ENCODE measurements at regions not wholly inside any gene's neighbourhood (a gene's known extent, or its start where the extent isn't known, plus 50 kb on each side); places are given as distances from the start of the nearest gene placed in this dataset.

DNA sequence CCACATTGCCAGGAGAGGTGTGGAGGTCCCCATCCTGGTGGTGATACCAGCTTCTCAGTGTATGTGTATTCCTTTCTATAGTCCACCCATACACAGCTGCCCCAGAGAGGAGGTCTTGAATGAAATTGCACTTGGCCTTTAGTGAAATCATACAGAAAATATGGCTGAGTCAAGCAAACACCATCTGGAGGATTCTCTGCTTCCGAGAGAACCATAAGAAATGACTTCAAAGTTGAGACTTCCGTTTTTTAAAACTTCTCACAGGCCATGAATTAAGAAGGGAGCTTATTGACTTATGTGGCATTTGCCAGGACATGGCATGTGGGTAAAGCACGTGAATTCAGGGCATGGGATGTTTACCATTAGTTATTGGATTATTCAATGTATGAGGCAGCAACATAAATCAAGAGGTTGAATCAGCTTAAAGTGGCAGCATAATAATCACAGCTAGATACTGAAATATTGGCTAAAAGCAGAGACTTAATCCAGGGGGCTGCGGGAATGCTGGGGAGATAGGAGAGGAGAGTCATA lies 119.1 kb upstream of the MTNR1B start:
- Mint-ChIP-seq H3K4me1 (ENCODE audit: unreplicated experiment) (peaks cover 6% of the 10 kb centered on the region), H3K4me3 (ENCODE audit: unreplicated experiment) (no peak overlapping the region), H3K36me3 (ENCODE audit: low read depth, unreplicated experiment) (no peaks in the 10 kb centered on the region), H3K27me3 (ENCODE audit: unreplicated experiment) (no peaks in the 10 kb centered on the region), H3K9me3 (ENCODE audit: unreplicated experiment) (no peaks in the 10 kb centered on the region), H3K27ac (ENCODE audit: unreplicated experiment) (no peak overlapping the region)
- no peak for DNase-seq (ENCODE audit: low spot score)
- TF ChIP-seq, protein P1, sequence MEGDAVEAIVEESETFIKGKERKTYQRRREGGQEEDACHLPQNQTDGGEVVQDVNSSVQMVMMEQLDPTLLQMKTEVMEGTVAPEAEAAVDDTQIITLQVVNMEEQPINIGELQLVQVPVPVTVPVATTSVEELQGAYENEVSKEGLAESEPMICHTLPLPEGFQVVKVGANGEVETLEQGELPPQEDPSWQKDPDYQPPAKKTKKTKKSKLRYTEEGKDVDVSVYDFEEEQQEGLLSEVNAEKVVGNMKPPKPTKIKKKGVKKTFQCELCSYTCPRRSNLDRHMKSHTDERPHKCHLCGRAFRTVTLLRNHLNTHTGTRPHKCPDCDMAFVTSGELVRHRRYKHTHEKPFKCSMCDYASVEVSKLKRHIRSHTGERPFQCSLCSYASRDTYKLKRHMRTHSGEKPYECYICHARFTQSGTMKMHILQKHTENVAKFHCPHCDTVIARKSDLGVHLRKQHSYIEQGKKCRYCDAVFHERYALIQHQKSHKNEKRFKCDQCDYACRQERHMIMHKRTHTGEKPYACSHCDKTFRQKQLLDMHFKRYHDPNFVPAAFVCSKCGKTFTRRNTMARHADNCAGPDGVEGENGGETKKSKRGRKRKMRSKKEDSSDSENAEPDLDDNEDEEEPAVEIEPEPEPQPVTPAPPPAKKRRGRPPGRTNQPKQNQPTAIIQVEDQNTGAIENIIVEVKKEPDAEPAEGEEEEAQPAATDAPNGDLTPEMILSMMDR (IDR thresholded peaks at IDR 0.05; ENCODE audit: unreplicated experiment), result no peak

DNA sequence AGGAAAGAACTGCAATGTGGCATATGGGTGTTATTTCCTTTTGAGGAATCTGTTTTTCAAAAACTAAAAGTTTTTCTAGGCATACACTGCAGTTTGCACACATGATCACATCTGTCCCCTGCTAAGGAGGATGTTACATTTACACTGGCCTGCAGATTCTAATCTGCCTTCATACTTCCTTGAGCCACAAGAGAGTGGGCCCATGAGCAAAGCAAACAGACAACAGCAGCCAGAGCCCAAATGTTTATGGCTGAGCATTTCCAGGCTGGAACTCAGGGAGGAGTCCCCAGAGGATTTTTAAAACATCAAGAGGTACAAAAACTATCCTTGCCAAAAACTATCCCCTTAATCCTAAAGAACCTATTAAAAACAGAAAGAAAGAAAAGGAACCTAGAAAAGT lies 117.2 kb upstream of the MTNR1B start:
- no peak for DNase-seq (ENCODE audit: low spot score)
- Mint-ChIP-seq H3K4me3 (ENCODE audit: unreplicated experiment) (no peak overlapping the region), H3K9me3 (ENCODE audit: unreplicated experiment) (no peaks in the 10 kb centered on the region), H3K27me3 (ENCODE audit: unreplicated experiment) (no peaks in the 10 kb centered on the region), H3K4me1 (ENCODE audit: unreplicated experiment) (peaks cover 6% of the 10 kb centered on the region), H3K36me3 (ENCODE audit: low read depth, unreplicated experiment) (no peaks in the 10 kb centered on the region), H3K27ac (ENCODE audit: unreplicated experiment) (no peak overlapping the region)
- TF ChIP-seq, protein P1 (IDR thresholded peaks at IDR 0.05; ENCODE audit: unreplicated experiment), result no peak

DNA sequence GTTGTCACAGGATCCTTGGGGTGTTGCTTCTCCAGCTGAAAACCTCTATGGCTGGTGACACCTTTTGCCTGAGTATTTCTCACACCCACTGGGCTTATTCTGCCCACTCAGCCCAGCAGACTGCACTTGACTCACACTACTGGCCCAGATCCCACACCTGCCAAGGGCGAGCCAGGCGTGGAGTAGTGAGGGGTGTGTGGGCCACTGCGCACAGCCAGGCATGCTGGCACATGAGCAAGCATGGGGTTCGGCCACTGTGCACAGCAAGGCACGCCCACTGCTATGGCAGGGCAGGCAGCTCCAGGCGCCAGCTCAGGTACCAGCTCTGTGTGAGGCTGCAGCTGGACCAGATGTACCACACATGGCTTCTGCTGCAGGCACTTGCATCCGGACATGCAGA lies 116.5 kb upstream of the MTNR1B start:
- no peak overlapping the region for H3K4me3 Mint-ChIP-seq (ENCODE audit: unreplicated experiment)
- no peaks in the 10 kb centered on the region for H3K9me3 Mint-ChIP-seq (ENCODE audit: unreplicated experiment)
- H3K36me3 Mint-ChIP-seq (ENCODE audit: low read depth, unreplicated experiment), result no peaks in the 10 kb centered on the region
- TF ChIP-seq, protein P1 (IDR thresholded peaks at IDR 0.05; ENCODE audit: unreplicated experiment), result no peak
- H3K27ac Mint-ChIP-seq (ENCODE audit: unreplicated experiment), result no peak overlapping the region
- no peak for DNase-seq (ENCODE audit: low spot score)
- H3K4me1 Mint-ChIP-seq (ENCODE audit: unreplicated experiment), result peaks cover 4% of the 10 kb centered on the region
- H3K27me3 Mint-ChIP-seq (ENCODE audit: unreplicated experiment), result no peaks in the 10 kb centered on the region

DNA sequence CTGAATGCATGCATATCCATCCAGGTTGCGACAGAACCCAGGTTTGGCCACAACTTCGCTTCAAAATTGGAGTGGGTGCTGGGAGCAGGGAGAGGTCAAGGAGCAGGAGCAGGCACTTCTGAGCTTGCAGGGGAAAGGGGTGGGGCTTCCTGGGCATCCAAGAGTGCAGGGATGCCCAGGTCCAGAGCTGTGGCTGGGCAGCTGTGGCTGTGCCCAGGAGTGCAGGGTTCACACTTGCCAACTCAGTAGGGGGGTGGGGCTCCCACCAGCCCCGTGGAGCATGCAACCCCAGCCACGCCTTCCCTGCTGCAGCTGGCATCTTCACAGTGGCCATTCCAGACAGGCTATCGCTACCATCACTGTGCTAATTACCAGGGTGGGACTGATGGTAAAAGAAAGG lies 115.3 kb upstream of the MTNR1B start:
- no peaks in the 10 kb centered on the region for H3K27me3 Mint-ChIP-seq (ENCODE audit: unreplicated experiment)
- H3K9me3 Mint-ChIP-seq (ENCODE audit: unreplicated experiment), result no peaks in the 10 kb centered on the region
- no peak overlapping the region for H3K27ac Mint-ChIP-seq (ENCODE audit: unreplicated experiment)
- H3K4me1 Mint-ChIP-seq (ENCODE audit: unreplicated experiment), result peaks cover 4% of the 10 kb centered on the region
- no peaks in the 10 kb centered on the region for H3K36me3 Mint-ChIP-seq (ENCODE audit: low read depth, unreplicated experiment)
- no peak for DNase-seq (ENCODE audit: low spot score)
- H3K4me3 Mint-ChIP-seq (ENCODE audit: unreplicated experiment), result no peak overlapping the region
- TF ChIP-seq, protein P1 (IDR thresholded peaks at IDR 0.05; ENCODE audit: unreplicated experiment), result no peak

DNA sequence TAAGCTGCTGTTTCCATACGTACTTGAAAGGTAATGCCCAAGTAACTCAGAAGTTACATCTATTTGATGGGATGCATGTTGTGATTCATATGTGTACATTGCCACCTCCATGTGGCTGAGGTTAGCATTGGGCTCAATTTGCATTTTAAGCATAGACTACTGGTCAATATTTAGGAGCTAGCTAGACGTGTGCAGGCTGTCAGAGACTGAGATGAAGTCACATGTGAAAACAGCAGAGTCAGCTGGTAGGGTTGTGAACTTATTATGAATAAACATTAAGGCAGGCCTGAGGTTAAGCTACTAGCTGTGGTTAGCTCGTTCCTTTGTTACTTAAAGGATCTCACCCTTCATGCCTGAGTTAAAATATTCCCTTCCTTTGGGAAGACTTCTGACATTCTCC lies 114.5 kb upstream of the MTNR1B start:
- no peak for DNase-seq (ENCODE audit: low spot score)
- no peak overlapping the region for H3K27ac Mint-ChIP-seq (ENCODE audit: unreplicated experiment)
- H3K4me3 Mint-ChIP-seq (ENCODE audit: unreplicated experiment), result no peak overlapping the region
- TF ChIP-seq, protein P1 (IDR thresholded peaks at IDR 0.05; ENCODE audit: unreplicated experiment), result no peak
- no peaks in the 10 kb centered on the region for H3K27me3 Mint-ChIP-seq (ENCODE audit: unreplicated experiment)
- no peaks in the 10 kb centered on the region for H3K9me3 Mint-ChIP-seq (ENCODE audit: unreplicated experiment)
- H3K4me1 Mint-ChIP-seq (ENCODE audit: unreplicated experiment), result peaks cover 4% of the 10 kb centered on the region
- H3K36me3 Mint-ChIP-seq (ENCODE audit: low read depth, unreplicated experiment), result no peaks in the 10 kb centered on the region

All from endothelial cell (in vitro differentiated cells).